Amygdala (tissue), 56 donors: ENCODE measurements at regions not wholly inside any gene's neighbourhood (a gene's known extent, or its start where the extent isn't known, plus 50 kb on each side); places are given as distances from the start of the nearest gene placed in this dataset.
"Not testable (repeated sequence)": the region's sequence is repeated elsewhere in the genome, so short reads cannot be mapped to it uniquely, and the experiment has no call there.

Source experiments
- DNase-seq, 56 donors: peaks; one replicate each; lab custom pipeline; 2025; lab: John Stamatoyannopoulos, UW

DNA sequence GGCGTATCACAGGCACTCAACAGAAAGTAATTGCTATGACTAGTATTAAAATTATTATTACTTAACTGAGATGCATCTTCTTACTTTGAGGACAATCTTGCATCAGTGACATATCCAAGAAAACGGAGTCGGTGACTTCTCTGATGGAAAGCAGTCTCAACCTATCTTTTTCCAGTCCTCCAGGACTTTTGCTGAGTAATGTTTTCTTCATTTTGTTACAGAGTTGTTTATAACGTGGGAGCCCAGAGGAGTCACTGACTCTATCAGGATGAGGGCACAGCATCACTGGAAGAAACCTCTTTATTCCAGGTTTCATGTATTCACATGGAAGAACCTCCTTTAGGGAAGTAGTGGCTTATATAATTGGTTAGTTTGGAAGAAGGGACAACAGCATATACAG lies 51.5 kb upstream of the MELK start:
- no peak for DNase-seq

DNA sequence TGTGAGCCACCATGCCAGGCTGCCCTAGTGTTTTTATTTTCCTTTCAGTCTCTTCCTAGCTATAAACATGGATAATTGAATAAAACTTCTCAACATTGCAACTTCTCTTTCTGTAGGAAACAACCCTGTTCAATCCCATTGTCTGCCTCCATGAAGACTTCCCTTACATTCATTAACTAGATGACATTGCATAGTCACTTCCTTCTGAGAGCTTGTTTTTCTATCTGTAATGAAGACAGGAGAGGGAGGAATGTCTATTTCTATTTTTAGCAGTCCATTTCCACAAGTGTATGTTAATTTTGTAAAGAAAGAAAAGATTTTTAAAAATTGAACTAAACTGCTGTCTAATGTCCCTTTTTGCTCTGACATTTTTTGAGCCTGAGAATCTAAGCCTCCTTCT lies 55.6 kb upstream of the MELK start:
- DNase-seq = no peak

DNA sequence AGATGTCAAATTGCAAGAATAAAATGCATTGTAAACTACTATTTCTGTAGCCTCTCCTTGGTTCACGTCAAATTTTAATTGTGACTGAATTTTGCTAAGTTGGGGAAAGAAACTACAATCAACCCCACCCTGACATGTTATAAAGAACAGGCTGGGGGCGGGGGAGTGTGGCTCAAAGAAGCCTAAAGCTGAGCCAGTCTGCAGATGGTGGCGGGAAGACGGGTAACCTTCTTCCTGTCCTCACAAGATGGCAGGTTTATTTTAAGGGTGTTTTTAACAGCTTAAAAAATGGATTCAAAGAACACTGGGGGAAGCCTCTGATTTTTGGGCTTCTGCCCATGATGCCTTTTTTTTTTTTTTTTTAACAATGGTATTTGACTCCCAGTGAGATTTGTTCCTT lies 68.5 kb upstream of the MELK start:
- peak in 6 of 56 donors; percentile 7 to 15 (median 14) for DNase-seq

DNA sequence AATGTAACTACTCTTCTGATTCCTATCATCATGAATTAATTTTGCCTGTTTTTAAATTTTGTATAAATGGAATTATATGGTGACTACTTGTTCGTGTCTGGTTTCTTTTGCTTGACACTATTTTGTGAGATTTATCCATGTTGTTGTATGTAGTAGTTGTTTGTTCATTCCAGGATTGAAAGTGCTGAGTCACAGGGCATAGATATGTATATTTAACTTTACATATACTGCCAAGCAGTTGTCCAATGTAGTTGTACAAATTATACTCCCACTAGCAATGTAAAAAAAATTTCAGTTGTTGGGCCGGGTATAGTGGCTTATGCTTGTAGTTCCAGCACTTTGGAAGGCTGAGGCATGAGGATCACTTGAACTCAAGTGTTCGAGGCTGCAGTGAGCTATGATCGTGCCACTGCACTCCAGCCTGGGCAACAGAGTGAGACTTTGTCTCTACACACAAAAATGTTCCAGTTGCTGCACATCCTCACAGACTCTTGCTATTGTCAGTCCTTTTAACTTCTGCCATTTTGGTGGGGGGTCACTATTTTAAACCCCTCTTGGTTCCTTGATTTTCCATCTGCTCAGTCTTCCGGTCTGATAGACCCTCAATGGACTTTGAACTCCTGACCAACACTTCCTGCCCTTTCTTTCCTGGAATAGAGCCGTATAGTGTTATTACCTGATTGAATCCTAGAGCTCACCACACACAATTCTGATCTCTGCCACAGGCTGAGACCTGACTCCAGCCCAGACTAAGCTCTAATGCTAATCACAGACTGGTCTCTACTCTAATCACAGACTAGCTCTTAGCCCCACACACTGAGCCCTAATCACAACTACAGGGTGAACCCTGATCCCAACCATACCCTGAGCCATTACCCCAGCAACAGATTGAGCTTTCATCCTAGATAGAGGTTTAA lies 69.3 kb upstream of the MELK start:
- DNase-seq = no peak

DNA sequence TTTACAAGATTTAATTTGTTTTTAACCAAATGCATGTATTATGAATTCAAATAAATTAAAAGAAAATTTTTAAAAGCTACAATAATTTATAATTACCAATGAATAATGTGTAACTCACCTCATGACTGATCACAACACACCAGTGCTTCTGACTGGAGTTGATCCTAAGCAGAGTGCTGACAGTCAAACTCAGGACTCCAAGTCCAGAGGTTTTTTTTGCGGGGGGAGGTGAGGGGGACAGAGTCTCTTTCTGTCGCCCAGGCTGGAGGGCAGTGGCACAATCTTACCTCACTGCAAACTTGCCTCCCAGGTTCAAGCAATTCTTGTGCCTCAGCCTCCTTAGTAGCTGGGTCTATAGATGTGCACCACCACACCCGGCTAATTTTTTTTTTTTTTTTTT lies 71.0 kb upstream of the MELK start:
- DNase-seq = no peak

DNA sequence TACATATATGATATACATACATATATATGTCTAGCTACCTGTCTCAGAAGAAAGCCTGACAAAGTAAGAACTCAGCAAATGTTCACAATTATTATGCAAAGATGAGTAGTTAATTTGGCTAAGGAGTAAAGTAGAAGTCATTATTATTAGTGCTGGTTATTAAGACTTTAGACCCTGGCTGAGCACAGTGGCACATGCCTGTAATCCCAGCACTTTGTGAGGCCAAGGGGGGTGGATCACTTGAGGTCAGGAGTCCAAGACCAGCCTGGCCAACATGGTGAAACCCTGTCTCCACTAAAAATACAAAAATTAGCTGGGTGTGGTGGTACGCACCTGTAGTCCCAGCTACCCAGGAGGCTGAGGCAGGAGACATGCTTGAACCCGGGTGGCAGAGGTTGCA lies 71.8 kb upstream of the MELK start:
- DNase-seq = not testable (repeated sequence)

DNA sequence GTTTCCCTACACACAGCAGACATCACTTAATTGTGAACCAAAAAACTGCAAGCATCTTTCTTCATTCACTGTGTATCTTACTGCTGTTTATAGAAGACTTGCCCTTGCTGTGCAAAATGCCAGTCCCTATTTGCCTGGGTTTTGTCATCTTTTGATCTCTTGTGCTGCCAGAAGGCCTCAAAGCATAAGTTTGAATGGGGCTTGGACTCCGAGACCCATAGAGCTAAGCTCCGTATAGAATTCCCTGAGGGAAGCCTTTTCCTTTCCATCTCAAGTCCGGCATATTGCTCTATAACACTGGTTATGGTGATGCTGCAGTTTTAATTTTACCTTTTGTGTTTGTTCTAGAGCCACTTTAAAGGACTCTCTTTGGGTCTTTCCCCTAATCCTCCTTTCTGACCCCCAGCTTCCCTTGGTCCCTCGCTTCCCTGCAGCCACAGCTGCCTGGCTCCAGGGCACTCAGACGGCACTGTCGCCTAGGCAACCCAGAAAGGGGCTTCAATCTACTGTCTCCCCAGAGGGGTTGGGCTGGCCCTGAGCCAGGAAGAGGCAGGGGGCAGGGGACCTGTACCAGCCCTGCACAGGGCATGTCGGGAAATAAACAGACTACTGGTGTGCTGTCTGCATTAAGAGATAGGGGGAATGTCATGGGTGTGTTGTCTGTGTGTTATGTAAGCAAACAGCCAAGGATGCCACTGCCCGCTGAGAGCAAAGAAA lies 73.4 kb upstream of the MELK start:
- no peak for DNase-seq

DNA sequence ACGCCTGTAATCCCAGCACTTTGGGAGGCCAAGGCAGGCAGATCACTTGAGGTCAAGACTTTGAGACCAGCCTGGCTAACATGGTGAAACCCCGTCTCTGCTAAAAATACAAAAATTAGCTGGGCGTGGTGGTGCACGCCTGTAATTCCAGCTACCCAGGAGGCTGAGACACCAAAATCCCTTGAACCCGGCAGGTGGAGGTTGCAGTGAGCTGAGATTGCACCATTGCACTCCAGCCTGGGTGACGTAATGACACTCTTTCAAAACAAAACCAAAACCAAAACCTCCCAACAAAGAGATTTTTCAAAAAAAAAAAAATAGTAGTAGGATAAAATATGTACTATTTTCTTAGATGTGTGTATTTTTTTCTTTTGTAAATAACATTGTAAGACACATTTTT lies 79.1 kb upstream of the MELK start:
- DNase-seq = not testable (repeated sequence)

DNA sequence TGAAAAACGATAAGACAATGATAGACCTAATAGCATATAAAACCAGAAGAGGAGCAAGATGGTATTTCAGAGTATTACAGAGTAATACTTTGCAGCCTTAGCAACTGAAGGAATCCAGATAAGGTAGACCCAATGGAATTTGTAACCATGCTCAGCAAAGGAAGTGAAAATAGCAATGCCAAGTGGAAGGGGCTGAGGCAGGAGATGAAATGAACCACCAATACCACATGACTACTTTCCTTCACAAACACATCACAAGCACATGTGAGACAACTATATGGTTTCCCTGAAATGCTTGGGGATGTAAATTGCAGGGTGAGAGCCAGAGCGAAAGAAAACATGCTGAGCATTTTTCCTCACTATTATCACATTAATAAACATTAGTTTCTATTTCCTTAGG lies 79.8 kb upstream of the MELK start:
- no peak for DNase-seq

DNA sequence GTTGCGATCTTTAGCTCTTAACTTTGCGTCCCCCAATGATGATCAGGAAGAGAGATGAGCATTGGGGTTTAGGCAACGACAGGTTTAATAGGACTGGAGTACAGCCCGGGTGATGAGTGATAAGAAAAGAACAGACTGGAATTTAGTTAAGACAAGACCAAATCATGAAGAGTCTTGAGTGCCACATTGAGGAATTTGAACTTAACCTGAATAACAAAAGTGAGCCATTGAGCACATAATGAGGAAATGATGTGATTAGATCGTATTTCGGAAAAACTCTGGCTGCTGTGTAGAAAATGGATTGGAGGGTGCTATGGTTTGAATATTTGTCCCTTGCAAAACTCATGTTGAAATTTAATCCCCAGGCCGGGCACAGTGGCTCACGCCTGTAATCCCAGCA lies 83.2 kb upstream of the MELK start:
- DNase-seq = no peak

DNA sequence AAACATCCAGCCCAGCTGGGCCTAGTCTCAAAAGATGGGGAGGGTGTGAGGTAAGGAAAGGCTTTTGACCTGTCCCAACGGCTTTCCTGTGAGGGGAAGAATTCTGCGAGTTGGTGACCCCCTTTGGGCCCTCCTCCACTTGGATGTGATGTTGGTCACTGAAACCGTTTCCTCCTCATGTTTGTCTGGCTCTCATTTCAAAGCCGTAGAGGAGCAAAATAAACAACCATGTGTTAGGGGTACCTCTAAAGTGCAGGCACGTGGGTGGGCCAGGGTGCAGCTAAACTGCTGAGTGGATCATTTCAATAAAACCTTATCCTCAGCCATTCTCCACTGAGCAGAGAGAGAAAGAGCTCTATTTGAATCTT lies 84.3 kb upstream of the MELK start:
- peak in 2 of 56 donors; percentile 23 to 55 for DNase-seq

DNA sequence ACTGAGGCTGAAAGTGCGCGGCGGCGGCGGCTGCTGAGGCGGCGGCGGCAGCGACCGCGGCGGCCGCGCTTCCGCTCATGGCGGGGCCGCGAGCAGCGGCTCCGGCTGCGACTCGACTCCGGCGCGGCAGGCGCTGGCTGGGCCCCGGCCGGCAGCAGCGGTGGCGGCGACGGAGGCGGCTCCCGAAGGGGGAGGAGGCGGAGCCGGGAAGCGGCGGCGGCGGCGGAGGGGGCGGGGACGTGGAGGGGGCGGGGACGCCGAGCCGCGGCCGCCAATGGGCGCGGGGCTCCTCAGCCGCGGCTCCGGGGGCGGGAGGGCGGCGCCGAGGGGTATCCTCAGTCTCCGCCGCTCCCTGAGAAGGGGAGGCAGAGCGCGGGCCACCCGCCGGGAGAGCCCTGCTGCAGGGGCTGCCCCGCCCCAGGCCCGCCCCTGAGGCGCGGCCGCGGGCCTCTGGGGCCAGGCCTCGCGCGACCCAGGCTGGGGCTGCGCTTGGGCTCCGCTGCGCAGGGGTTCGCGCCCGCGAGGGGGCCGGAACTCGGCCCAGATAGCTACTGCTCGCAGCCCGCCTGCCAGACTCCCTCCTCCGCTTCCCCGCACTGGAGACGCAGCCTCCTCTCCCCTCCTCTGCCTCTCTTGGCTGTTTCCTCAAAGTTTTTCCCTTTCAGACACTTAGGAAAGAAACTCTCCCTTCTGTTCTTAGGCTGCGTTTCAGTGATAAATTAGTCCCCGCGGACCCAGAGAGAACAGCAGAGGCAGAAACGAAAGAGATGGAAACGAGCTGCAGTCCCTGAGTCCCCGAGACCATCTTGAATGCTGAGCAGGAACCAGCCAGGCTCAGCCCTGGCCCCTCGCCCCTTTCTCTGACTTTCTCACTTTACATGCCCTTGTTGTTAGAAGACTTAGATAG lies 85.0 kb upstream of the MELK start:
- peak; percentile 24 to 92 (median 80) for DNase-seq

DNA sequence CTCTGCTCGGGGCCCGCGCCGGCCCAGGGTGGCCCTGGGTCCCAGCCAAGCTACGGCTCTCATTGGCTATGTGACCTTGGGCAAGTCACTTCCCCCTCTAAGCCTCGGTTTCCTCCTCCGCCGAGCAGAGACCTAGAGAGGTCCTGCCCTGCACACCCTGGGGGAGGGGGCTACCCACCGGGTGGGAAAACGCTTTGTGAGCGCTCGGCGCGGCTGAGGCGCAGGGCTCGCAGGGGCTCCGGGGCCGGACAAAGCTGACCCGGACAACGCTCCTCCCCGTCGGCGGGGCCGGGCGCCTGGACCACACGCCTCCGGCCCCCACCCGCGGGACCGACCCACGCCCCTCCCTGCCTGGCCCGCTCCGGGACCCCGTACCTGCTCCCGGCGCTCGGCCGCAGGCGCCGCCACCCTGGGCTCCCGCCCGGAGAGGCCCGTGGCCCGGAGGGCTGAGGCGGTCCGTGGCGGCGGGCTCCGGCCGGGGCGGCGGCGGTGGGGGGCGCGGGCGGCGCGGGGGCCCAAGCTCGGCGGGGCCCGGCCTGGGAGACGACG lies 85.7 kb upstream of the MELK start:
- peak in 9 of 56 donors; percentile 20 to 54 (median 43) for DNase-seq

DNA sequence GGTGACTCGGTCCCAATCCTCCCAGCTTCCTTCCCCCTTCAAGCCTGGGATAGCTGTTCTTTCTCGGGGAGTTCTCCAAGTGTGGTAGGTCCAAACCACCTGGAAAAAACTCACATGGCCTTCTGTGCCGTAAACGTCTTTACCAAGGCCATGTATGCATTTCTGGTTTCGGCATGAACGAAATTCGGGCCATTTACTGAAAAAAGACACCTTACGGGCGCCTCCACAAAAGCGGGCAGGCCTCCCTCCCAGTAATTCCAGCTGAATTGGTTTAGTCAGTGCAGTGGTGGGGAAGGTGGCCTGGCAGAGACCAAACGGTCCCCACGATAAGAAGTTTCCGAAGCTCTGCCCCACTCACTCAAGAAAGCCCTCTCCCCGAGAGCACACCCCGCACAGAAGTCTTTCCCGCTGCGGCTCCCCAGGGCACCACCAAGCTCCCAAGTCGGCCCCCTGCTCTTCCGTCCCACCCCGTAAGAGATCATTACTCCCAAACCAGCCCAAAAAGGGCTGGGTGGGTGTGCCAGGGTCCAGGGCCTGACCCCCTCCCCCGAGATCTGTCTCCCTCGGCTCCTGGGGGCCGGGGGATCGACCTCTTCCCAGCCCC lies 86.3 kb upstream of the MELK start:
- DNase-seq = peak in 13 of 56 donors; percentile 6 to 50 (median 22)

DNA sequence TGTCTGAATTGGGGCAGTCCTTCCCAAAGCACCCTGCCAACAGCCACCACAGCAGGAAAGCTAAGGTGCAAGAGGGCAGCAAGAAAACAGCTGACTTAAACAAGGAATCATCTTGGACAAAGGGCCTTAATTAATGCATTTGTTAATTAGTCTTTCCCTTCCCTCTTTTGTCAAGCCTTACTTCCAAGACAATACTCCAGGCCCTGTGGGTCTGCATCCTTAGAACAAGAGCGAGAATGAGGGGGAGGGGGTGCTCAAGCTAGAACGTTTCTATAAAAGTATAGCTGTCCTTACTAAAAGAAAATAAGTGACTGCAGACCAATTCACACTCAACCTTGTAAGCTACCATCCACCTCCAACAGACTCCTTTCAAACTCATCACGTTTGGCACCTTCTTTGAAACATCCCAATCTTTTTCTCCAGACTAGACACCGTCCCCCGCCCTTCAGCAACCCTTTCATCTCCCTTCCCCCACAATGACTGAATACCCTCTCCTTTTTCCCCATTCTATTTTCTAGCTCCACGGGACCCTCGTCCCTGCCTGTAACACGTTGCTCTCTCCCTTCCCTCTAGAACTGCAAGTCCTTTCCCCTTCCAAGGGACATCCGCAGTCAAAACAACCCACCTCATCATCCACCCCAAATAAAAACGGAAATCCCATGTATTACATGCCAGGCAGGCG lies 85.7 kb upstream of the RNF38 start:
- no peak for DNase-seq

DNA sequence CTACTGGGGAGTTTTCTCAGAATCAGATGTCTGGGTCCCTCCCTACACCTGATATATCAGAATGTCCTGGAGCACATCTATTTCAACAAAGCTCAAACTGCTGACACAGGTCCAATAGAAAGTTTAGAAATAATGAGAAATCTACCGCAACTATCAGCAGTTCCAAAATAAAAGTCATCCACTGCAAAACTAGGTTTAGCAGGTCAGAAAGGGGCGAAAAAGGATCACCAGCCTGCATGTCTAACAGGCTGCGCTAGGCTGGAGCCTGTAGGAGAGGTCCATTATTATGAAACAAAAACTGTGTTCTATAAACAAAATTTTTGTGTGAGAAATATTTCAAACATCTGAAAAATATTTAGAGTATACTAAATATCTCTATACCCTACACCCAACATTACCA lies 84.1 kb upstream of the RNF38 start:
- no peak for DNase-seq

DNA sequence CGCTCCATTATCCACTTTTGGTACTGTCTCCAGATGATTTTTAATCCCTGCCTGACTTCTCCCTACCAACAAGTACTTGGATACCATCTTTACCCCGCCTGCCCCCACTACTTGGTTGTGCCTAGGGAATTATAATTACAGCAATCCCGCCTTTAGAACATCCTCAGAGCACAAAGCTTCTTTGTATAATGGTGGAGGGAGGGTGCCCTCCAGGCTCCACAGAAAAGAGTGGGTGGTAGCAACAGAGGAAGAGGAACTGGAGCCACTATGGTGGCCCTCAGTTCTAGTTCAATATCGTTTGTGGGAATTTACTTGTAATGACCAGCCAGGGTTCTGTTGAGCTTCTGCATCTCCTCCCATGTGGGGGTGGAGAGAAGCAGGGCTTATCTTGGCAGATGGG lies 79.0 kb upstream of the RNF38 start:
- peak in 23 of 56 donors; percentile 3 to 61 (median 20) for DNase-seq

DNA sequence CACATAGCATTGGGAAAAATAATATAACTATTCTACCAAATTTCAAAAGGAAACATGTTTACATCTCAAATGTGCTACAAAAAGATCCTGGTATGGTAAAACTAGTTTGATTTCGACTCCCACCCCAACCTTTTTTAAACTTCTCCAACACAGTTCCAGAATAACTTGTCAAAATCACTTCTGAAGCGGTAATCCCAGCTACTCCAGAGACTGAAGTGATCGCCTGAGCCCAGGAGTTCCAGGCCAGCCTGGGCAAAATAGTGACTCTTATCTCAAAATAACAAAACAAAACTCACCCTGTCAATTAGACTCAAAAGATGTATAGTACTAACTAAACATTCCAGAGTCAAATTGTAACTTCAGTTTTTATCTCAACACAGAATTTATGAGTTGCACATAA lies 71.3 kb upstream of the RNF38 start:
- DNase-seq = no peak

DNA sequence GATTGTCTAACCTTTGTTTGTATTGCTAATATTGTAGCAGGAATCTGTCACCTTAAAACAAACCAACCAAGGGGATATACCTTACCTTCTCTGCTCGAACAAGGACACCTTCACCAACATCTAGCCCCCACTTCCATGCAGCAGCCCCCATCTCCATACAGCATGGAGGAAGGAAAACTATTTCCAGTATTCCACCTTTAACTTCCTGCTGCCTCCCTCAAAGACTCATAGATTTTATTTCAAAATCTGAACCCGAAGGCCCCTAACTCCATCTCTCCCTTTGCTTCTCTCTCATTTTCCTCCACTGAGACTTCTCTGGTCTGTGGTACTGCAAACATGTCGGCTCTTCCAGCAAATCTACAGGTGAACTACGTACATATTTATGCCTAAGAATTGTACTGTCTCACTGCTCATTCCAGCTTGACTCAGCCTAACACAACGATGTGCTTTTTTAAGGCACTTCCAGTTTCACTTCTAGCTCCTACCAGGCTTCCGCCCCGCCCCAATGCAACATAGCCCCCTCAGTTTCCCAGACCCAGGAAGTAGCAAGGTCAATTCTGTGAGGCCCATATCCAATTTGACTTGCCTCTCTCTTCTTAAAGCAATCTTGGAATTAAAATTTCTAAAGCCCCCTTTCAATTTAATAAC lies 70.7 kb upstream of the RNF38 start:
- peak in 5 of 56 donors; percentile 2 to 38 (median 14) for DNase-seq
